Bronchial epithelial cell (primary cell): ENCODE measurements at regions not wholly inside any gene's neighbourhood (a gene's known extent, or its start where the extent isn't known, plus 50 kb on each side); places are given as distances from the start of the nearest gene placed in this dataset.
"Not testable (repeated sequence)": the region's sequence is repeated elsewhere in the genome, so short reads cannot be mapped to it uniquely, and the experiment has no call there.

Experiments
- DNase-seq: peaks from one replicate; pipeline ENCODE4 v3.0.0-alpha.2; 2010; ENCODE audit warnings: low read depth
- FAIRE-seq: peaks from 2 replicates; lab custom pipeline; 2011; peaks lifted over from hg19 to GRCh38; lab: Jason Lieb, UNC
- H3K27me3 ChIP-seq: 2 replicates; pipeline ENCODE4 v1.5.1; 2011; ENCODE audit warnings: low read length; ENCODE audit not compliant: control insufficient read depth, insufficient read depth
- H3K36me3 ChIP-seq: 2 replicates; pipeline ENCODE4 v1.5.1; 2011; ENCODE audit warnings: low read length; ENCODE audit not compliant: control insufficient read depth, insufficient read depth
- H3K4me3 ChIP-seq: 2 replicates; pipeline ENCODE4 v1.5.1; 2011; ENCODE audit warnings: mild to moderate bottlenecking, low read depth, low read length, control low read depth

DNA sequence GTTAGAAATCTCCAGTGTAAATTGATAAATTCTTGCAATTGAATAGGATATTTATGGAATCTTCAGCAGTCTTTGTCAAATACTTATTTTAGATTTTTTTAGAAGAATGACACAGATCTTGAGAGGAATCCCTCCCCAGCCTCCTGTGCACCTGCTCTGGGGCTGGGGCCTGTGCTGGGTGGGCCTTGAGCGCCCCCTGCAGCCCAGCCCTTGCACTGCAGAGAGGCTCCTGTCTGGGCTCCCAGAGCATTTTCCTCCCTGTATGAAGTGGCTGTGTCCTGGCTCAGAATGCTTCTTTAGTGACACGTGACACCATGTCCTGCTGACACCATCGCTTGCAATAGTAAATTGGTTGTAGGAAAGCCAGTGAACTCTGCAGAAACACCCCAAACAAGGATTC lies 98.7 kb downstream of the OR4M2 start:
- not testable (repeated sequence) for H3K36me3 ChIP-seq, FAIRE-seq, H3K27me3 ChIP-seq, DNase-seq, H3K4me3 ChIP-seq

DNA sequence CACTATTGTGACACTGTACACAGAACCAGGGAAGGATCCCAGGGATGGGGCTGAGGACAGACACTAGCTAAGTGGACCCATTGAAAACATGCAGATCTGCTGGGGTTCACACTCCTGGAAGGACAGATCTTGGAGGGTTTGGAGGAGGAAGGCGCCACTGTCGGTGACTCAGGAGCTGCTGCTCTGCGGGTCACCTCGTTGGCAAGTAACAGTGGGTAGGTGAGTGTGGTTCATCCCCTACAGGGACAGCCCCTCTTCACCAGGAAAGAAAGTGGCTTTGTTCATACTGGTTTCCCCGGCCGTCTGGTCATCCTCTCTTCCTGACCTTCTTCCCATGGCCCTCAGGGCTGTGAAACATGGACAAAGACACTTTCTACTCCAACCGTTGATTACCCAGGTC lies 100.3 kb downstream of the OR4M2 start:
- FAIRE-seq, result peak; percentile 97
- not testable (repeated sequence) for H3K4me3 ChIP-seq, DNase-seq, H3K36me3 ChIP-seq, H3K27me3 ChIP-seq

DNA sequence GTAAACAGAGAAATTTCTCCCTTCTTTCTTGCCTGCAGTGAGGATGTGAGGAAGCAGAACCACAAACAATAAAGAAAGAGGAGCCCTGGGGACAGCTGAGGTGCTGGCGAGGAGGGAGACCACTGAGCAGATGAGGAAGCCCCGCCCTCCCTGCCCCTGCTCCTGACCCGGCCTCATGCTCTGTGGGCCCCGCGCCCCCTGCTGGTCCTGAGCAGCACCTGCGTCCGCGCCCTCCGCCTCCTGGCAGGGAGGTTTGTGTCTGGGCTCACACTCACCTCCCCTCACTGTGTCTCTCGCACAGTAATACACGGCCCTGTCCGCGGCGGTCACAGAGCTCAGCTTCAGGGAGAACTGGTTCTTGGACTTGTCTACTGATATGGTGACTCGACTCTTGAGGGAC lies 104.4 kb downstream of the OR4M2 start:
- H3K27me3 ChIP-seq, DNase-seq, FAIRE-seq, H3K36me3 ChIP-seq, H3K4me3 ChIP-seq: not testable (repeated sequence)

DNA sequence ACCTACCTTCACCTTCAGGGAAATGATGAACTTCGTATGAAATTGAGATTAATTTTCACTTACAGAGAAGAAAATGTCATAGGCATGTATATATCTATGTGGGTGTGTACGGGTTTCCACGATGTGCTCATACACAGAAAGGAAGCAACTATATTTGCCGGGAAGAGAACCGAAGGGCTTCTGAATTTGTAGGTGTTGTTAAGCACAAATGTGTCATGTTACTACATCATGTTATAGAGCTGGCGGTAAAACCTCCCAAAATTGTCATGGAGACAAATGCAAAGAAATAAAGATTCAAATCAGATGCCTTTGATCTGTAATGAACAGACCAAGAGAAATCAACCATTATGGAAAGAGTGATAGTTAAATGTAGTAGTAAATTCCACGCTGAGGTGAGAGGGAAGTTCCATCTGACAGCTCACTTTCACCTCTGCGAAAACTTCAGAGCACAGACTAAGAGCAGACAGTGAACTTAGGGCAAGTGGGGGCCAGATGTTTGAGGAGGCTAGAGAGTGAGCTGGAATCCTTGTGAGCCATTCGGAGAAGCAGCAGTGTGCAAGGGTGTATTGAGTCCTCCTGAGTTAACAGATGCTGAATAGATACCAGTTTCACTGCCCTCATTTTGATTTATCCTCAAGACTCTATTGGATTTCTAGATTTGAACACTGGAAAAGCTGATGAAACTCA lies 106.7 kb downstream of the OR4M2 start:
- FAIRE-seq, result peak; percentile 98
- not testable (repeated sequence) for H3K36me3 ChIP-seq, H3K27me3 ChIP-seq, DNase-seq, H3K4me3 ChIP-seq

DNA sequence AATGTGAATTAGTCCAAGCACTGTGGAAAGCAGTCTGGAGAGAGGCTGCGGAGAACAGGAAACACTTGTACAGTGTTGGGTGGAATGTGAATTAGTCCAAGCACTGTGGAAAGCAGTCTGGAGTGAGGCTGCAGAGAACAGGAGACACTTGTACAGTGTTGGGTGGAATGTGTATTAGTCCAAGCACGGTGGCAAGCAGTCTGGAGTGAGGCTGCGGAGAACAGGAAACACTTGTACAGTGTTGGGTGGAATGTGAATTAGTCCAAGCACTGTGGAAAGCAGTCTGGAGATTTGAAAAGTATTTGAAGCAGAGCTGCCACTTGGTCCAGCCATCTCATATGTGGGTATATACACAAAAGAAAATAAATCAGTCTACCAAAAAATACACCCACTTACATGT lies 111.5 kb downstream of the OR4M2 start:
- not testable (repeated sequence) for FAIRE-seq, DNase-seq, H3K27me3 ChIP-seq, H3K4me3 ChIP-seq, H3K36me3 ChIP-seq

DNA sequence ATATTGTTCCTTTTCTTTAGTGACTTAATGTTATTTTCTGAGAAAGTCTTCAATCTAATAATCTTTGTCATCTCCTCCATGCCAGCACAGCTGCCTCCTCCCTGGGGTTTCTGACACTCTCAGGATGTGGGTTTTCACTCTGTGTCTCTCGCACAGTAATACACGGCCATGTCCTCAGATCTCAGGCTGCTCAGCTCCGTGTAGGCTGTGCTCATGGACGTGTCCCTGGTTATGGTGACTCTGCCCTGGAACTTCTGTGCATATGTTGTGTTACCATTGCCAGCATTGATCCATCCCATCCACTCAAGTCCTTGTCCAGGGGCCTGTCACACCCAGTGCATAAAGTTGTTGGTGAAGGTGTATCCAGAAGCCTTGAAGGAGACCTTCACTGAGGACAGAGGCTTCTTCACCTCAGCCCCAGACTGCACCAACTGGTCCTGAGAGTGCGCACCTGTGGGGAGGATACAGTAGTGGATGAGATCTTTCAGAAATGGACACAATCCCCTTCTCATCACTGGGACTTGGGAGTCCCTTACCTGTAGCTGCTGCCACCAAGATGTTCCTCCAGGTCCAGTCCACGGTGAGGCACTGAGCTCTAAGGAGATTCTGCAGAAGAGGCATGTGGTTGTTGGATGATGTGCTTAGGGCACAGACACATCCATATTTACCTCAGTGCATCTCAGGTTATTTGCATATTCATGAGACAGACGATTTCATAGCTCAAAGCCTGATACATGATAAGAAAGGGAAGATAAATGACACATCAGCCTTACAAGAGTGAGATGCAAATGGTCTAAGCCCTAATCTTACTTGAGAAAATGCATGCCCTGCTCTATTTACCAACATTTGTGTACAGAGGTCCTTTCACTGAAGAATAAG lies 114.7 kb downstream of the OR4M2 start:
- not testable (repeated sequence) for H3K4me3 ChIP-seq, DNase-seq, H3K27me3 ChIP-seq, H3K36me3 ChIP-seq
- peak; percentile 98 for FAIRE-seq

DNA sequence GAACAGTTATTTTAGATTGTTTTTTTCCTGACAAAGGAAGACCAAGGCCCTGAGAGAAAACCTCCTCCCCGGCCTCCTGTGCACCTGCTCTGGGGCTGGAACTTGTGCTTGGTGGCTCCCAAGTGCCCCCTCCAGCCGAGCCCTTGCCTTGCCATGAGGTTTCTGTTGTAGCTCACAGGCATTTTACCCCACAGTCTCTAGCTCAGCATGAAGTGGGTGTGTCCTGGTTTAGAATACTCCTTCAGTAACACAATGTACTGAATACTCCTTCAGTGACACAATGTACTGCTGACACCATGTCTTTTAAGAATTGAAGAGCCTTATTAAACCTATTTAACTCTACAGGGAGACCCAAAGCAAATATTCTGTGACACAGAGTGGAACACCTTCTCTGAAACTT lies 116.1 kb downstream of the OR4M2 start:
- H3K27me3 ChIP-seq, FAIRE-seq, DNase-seq, H3K4me3 ChIP-seq, H3K36me3 ChIP-seq: not testable (repeated sequence)

DNA sequence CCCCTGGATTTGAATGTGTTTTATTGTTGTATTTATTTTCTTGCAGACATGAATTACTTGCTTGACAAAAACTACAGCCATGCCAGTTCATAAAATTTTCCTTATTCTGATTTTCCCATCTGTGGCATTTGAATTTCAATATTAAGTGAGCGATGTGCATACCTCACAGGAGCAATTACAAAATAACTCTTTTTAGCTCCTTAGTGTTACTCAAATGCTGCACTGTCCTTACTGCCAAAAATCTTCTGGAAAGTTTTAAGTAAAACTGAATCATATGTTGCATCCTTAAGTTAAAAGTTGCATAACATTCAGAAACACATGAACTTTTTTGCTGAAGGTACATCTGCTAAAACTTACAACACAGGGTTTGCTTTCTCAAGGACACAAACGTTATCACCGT lies 120.1 kb downstream of the OR4M2 start:
- not testable (repeated sequence) for H3K4me3 ChIP-seq, DNase-seq, H3K27me3 ChIP-seq, H3K36me3 ChIP-seq
- peak; percentile 13 for FAIRE-seq

DNA sequence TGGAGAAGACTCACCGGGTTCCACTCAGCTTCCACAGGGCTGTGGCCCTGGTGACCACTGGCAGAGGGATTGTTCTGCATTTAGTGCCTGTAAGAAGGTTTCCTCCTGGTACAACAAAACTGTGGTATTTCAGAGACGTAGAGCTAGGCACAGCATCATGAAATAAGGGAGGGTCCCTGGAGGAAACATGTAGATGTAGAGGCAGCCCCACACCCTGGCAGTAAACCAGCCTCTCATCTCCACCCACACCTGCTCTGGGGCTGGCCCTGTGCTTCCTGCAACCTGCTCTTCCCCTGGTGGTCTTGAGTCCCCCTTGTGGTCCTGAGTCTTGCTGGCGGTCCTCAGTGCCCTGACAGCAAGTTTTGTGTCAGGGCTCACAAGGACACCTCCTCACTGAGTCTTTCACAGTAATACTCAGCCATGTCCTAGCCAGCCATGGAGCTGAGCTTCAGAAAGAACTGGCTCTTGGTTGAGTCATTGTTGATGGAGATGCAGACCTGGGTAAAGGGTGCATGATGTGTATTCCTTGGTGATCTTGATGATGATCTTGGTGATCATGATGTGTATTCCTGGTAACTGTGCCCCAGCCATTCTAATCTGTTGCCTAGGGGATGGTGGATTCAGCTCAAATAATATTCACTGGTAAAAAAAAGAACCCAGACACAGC lies 121.8 kb downstream of the OR4M2 start:
- not testable (repeated sequence) for H3K27me3 ChIP-seq, DNase-seq, H3K4me3 ChIP-seq, H3K36me3 ChIP-seq
- peak; percentile 99 for FAIRE-seq

DNA sequence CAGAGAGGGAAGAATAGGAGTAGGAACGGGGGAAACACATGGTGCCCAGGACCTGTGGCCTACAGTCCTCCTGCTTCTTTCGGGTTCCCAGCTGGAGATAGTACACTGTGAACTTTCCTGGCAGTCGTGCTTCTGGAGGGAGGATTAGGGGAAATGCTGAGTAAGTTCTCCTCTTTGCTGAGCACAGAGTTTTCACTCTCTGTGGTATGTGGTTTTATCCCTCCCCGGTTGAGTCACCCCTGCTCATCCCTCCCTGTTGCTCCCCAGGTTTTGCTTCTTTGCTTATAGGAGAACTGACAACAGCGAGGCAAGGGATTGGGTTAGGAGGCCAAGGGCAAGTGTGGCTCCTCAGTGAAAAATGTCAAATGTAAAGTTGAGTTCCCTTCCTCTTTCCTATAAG lies 122.9 kb downstream of the OR4M2 start:
- not testable (repeated sequence) for H3K4me3 ChIP-seq, H3K36me3 ChIP-seq, H3K27me3 ChIP-seq, DNase-seq, FAIRE-seq

DNA sequence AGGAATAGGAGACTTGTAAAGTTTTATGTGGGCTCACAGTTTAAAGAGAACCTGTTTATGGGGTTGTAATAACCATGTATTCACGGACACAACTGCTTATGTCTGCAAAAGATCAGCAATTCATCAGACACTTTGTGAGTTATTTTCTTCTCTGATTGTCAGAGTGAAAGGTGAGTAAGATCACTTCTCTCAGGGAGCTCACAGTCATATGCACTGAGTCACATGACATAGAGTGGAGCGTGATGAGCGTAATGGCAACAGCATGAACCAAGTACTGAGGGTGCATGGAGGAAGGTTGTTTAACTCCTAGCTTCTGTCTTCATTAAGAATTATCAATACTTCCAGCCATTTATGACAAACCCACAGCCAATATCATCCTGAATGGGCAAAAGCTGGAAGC lies 128.8 kb downstream of the OR4M2 start:
- DNase-seq, H3K36me3 ChIP-seq, H3K27me3 ChIP-seq, H3K4me3 ChIP-seq: not testable (repeated sequence)
- FAIRE-seq, result peak; percentile 7

DNA sequence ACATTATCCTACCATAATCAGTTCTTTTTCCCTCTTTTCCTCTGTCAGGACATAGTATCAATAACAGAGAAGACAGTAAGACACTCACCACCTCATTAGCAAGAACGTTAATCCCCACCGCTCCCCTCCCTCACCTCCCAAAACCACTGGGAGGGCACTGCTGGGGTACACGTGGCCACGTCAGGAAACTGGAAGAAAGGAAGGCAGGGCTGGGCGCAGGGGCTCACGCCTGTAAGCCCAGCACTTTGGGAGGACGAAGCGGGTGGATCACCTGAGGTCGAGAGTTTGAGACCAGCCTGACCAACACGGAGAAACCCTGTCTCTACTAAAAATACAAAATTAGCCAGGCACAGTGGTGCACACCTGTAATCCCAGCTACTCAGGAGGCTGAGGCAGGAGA lies 142.3 kb downstream of the OR4M2 start:
- FAIRE-seq, H3K4me3 ChIP-seq, H3K36me3 ChIP-seq, H3K27me3 ChIP-seq, DNase-seq: not testable (repeated sequence)
